CD14-positive monocyte (primary cell): ENCODE measurements at regions not wholly inside any gene's neighbourhood (a gene's known extent, or its start where the extent isn't known, plus 50 kb on each side); places are given as distances from the start of the nearest gene placed in this dataset.

Experiments used
- DNase-seq, 3 donors: peaks; one replicate each; pipeline ENCODE4 v3.0.0-alpha.2; 2011 to 2022
- H2AFZ ChIP-seq: 2 replicates; pipeline ENCODE4 v1.6.0; 2012; ENCODE audit warnings: mild to moderate bottlenecking, low read depth, low read length, inconsistent platforms; ENCODE audit not compliant: insufficient read depth, poor library complexity, severe bottlenecking
- H3K27ac ChIP-seq, 2 donors: 1 replicate in 1 of 2; 2 replicates in 1 of 2; pipeline ENCODE4 v1.5.1; 2012 to 2013; ENCODE audit warnings: low read length in 2 of 2, control low read depth in 1 of 2, inconsistent platforms in 1 of 2, low read depth in 1 of 2, mild to moderate bottlenecking in 1 of 2
- H3K27me3 ChIP-seq, 2 donors: one replicate each; pipeline versions ENCODE4 v1.6.0 to v1.6.1; 2011 to 2013; ENCODE audit warnings: low read length in 2 of 2; ENCODE audit not compliant: control insufficient read depth in 2 of 2, insufficient read depth in 2 of 2
- H3K36me3 ChIP-seq, 2 donors: replicated peaks in 1 of 2; 1 replicate in 1 of 2; 2 replicates in 1 of 2; pipeline versions ENCODE4 v1.5.1 to v1.6.1; 2012 to 2013; ENCODE audit warnings: low read length in 2 of 2, control low read depth in 1 of 2, inconsistent platforms in 1 of 2, mild to moderate bottlenecking in 1 of 2; ENCODE audit not compliant: insufficient read depth in 2 of 2, control insufficient read depth in 1 of 2
- H3K4me1 ChIP-seq, 2 donors: 1 replicate in 1 of 2; 2 replicates in 1 of 2; pipeline versions ENCODE4 v1.5.1 to v1.6.1; 2012 to 2013; ENCODE audit warnings: low read length in 2 of 2, control low read depth in 1 of 2, inconsistent platforms in 1 of 2, mild to moderate bottlenecking in 1 of 2, moderate library complexity in 1 of 2; ENCODE audit not compliant: insufficient read depth in 2 of 2, control insufficient read depth in 1 of 2
- H3K4me2 ChIP-seq: replicated peaks from 2 replicates; pipeline ENCODE3; 2012; ENCODE audit warnings: low read length, moderate library complexity, mild to moderate bottlenecking; ENCODE audit not compliant: poor library complexity, severe bottlenecking; ENCODE audit errors: extremely low read depth
- H3K4me3 ChIP-seq, 3 experiments: fragments of 200-600 bp in 1 of 3; sonication (generic) in 1 of 3; replicated peaks in 1 of 3; 1 replicate in 2 of 3; 2 replicates in 1 of 3; pipeline ENCODE4 v1.5.1; 2011 to 2013; ENCODE audit warnings: low read length in 3 of 3, mild to moderate bottlenecking in 3 of 3, control low read depth in 2 of 3, low read depth in 2 of 3, inconsistent platforms in 1 of 3, moderate library complexity in 1 of 3
- H3K79me2 ChIP-seq: 2 replicates; pipeline ENCODE4 v1.6.0; 2012; ENCODE audit warnings: mild to moderate bottlenecking, control low read depth, inconsistent platforms, low read length, moderate library complexity; ENCODE audit not compliant: insufficient read depth
- H3K9ac ChIP-seq: 2 replicates; pipeline ENCODE4 v1.6.0; 2017; ENCODE audit warnings: low read length, mild to moderate bottlenecking; ENCODE audit not compliant: insufficient read depth, poor library complexity, severe bottlenecking
- H3K9me3 ChIP-seq, 2 donors: replicated peaks in 1 of 2; 1 replicate in 1 of 2; 2 replicates in 1 of 2; pipeline versions ENCODE4 v1.5.1 to v1.6.1; 2012 to 2013; ENCODE audit warnings: low read length in 2 of 2, control low read depth in 1 of 2; ENCODE audit not compliant: control insufficient read depth in 1 of 2, insufficient read depth in 1 of 2
- H4K20me1 ChIP-seq: 2 replicates; pipeline ENCODE4 v1.6.0; 2012; ENCODE audit warnings: mild to moderate bottlenecking, low read length, control low read depth, moderate library complexity; ENCODE audit not compliant: insufficient read depth
- H3K27ac Mint-ChIP-seq, 7 donors: one replicate each; pipeline ENCODE4 v1.8.0; 2020; ENCODE audit warnings: mild to moderate bottlenecking in 7 of 7, mixed read lengths in 7 of 7, moderate library complexity in 6 of 7, inconsistent platforms in 2 of 7
- H3K27me3 Mint-ChIP-seq, 3 donors: one replicate each; pipeline ENCODE4 v1.8.0; 2021 to 2022; ENCODE audit warnings: low read depth in 3 of 3, mild to moderate bottlenecking in 3 of 3, mixed read lengths in 3 of 3, moderate library complexity in 3 of 3, inconsistent platforms in 1 of 3
- H3K36me3 Mint-ChIP-seq, 2 donors: one replicate each; pipeline ENCODE4 v1.8.0; 2020; ENCODE audit warnings: mixed read lengths in 2 of 2, inconsistent platforms in 1 of 2, mild to moderate bottlenecking in 1 of 2
- H3K4me1 Mint-ChIP-seq: one replicate; pipeline ENCODE4 v1.8.0; 2020; ENCODE audit warnings: mild to moderate bottlenecking, mixed read lengths
- H3K4me3 Mint-ChIP-seq, 2 donors: one replicate each; pipeline ENCODE4 v1.8.0; 2020; ENCODE audit warnings: mild to moderate bottlenecking in 2 of 2, mixed read lengths in 2 of 2, moderate library complexity in 1 of 2
- H3K9me3 Mint-ChIP-seq, 7 donors: one replicate each; pipeline ENCODE4 v1.8.0; 2020 to 2022; ENCODE audit warnings: mixed read lengths in 7 of 7, mild to moderate bottlenecking in 6 of 7, moderate library complexity in 6 of 7, inconsistent platforms in 2 of 7
- CTCF ChIP-seq: fragments of 200-600 bp; IDR thresholded peaks from one replicate; pipeline ENCODE4 v1.8.0; 2022; ENCODE audit warnings: antibody characterized with exemption, mild to moderate bottlenecking
- WGBS: methylation state at CpG from one replicate; pipeline ENCODE4 v1.1.5; 2013; ENCODE audit warnings: missing lambda C conversion rate; ENCODE audit not compliant: insufficient coverage; 5-methylcytosine and 5-hydroxymethylcytosine counted together
- intact Hi-C, 2 donors: fragments of 100-400 bp; cut with micrococcal nuclease; formaldehyde crosslinking; loops; one replicate each; pipeline versions ENCODE4 v1.15.0 to v1.15.1; 2023

GRCh38 chr20:58043236-58044140 is 185.0 kb downstream of the ANKRD60 start:
- H3K27me3 Mint-ChIP-seq = peaks cover 3 to 8% (median 5%) of the 10 kb centered on the region in 3 donors
- no peak for DNase-seq
- no peaks in the 10 kb centered on the region for H3K9me3 ChIP-seq
- no peaks in the 10 kb centered on the region for H4K20me1 ChIP-seq
- H3K79me2 ChIP-seq = no peaks in the 10 kb centered on the region
- no peak overlapping the region for H3K9ac ChIP-seq
- no peaks in the 10 kb centered on the region for H3K4me1 Mint-ChIP-seq
- H3K27me3 ChIP-seq = no peaks in the 10 kb centered on the region
- 90% methylated on average over 17 of the region's 17 CpGs for WGBS
- H3K36me3 ChIP-seq = no peaks in the 10 kb centered on the region
- peaks cover 0 to 2% (median 0%) of the 10 kb centered on the region in 7 donors for H3K9me3 Mint-ChIP-seq
- H3K4me3 ChIP-seq = no peak overlapping the region
- H3K27ac ChIP-seq = no peak overlapping the region
- H3K36me3 Mint-ChIP-seq = no peaks in the 10 kb centered on the region
- no peak overlapping the region for H2AFZ ChIP-seq
- TF ChIP-seq CTCF = no peak
- H3K4me3 Mint-ChIP-seq = no peak overlapping the region
- H3K27ac Mint-ChIP-seq = peak overlapping the region in 1 of 7 donors; percentile 52
- no peak overlapping the region for H3K4me2 ChIP-seq
- no peaks in the 10 kb centered on the region for H3K4me1 ChIP-seq
- intact Hi-C loops = no loop called here

GRCh38 chr20:58042591-58042990 is 185.9 kb downstream of the ANKRD60 start:
- H3K79me2 ChIP-seq = no peaks in the 10 kb centered on the region
- no peak overlapping the region for H3K27ac ChIP-seq
- H3K27ac Mint-ChIP-seq = no peak overlapping the region
- peaks cover 3 to 8% (median 8%) of the 10 kb centered on the region in 3 donors for H3K27me3 Mint-ChIP-seq
- intact Hi-C loops = no loop called here
- no peak overlapping the region for H2AFZ ChIP-seq
- no peaks in the 10 kb centered on the region for H4K20me1 ChIP-seq
- no peak for DNase-seq
- no peaks in the 10 kb centered on the region for H3K4me1 ChIP-seq
- H3K4me2 ChIP-seq = no peak overlapping the region
- H3K4me1 Mint-ChIP-seq = no peaks in the 10 kb centered on the region
- peaks cover 0 to 2% (median 0%) of the 10 kb centered on the region in 7 donors for H3K9me3 Mint-ChIP-seq
- no peak overlapping the region for H3K4me3 ChIP-seq
- no peak overlapping the region for H3K9ac ChIP-seq
- no peak overlapping the region for H3K4me3 Mint-ChIP-seq
- H3K36me3 Mint-ChIP-seq = no peaks in the 10 kb centered on the region
- no peaks in the 10 kb centered on the region for H3K27me3 ChIP-seq
- H3K36me3 ChIP-seq = no peaks in the 10 kb centered on the region
- no peaks in the 10 kb centered on the region for H3K9me3 ChIP-seq
- no peak for TF ChIP-seq CTCF
- no CpG with 5 or more reads among the region's 1 CpG for WGBS
